NCI-H1436 treated with DMSO at 0.1 percent for 48 hours (cell line): ENCODE measurements at regions not wholly inside any gene's neighbourhood (a gene's known extent, or its start where the extent isn't known, plus 50 kb on each side); places are given as distances from the start of the nearest gene placed in this dataset.

Experiments used
- DNase-seq: peaks from one replicate; lab custom pipeline; 2025; lab: John Stamatoyannopoulos, UW

DNA sequence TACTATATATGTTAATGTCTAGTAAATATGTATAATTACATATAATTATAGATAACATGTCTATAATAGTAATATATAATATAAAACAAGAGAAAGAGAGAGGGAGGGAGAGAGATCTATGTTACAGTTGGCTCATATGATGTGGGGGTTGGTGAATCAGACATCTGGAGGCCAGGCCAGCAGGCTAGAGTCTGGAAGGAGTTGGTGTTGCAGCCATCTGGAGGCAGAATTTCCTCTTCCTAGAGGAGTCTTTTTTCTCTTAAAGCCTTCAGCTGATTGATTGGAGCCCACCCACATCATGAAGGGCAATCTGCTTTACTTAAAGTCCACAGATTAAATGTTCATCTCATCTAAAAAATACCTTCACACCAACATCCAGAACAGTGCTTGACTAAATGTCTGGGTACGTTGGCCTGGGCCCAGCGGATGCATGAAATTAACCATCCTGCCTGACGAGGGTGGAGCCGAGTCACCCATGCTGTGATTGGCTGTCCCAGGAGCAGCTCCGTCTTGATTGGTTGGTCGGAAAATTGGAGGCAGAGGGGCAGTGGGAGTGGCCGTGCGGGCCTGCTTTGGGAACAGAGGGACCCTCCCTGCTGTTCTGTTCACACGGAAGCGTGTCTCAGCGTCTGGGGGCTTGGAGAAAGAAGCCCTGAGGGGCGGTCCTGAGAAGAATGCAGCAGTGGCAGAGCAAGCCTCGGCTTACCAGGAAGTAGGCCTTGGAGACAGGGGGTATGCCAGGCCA, 392.4 kb downstream of the QKI start:
- no peak for DNase-seq

- no peak for DNase-seq
Observed at GRCh38 chr6:163804991-163805390, 390.5 kb downstream of the QKI start.

DNA sequence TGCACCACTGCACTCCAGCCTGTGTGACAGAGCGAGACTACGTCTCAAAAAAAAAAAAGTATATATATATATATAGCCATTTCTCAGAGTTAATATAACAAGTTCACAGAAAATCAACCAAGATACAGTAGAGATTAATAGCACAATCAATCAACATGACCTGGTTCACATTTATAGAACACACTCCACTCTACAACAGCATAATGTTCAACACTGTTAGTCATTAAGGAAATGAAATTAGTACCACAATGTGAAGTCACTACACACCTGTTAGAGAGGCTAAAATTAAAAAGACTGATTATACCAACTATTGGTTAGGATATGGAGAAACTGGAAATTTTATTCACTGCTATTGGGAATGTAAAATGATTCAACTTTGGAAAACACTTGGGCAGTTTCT, 387.7 kb downstream of the QKI start:
- DNase-seq, result no peak

DNA sequence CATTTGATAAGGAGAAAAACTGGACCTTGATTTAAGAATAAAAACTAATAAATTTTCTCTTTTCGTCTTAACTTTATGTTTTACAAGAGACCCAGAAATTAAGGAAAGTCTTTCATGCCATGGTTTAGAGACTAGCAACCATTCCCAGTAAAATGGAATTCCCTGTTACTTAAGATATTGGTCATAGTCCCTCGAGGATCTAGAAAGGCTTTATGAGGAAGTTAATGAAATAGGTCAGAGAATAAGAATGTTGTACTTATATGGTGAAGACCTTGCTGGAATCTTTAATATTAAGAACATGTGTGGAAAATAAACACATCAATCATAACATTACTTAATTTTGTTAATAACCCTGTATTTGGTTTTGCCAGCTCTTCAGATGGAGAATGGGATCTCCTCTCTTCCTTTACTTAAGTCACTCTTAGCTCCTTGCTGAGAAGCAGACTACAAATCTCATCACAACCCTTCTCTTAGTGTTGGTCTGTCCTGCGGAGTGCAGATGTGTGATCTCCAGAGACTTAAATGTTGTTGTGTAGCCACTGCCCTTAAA, 382.9 kb downstream of the QKI start:
- DNase-seq, result no peak

- no peak for DNase-seq
Observed at GRCh38 chr6:163793011-163793983, 378.8 kb downstream of the QKI start.

DNA sequence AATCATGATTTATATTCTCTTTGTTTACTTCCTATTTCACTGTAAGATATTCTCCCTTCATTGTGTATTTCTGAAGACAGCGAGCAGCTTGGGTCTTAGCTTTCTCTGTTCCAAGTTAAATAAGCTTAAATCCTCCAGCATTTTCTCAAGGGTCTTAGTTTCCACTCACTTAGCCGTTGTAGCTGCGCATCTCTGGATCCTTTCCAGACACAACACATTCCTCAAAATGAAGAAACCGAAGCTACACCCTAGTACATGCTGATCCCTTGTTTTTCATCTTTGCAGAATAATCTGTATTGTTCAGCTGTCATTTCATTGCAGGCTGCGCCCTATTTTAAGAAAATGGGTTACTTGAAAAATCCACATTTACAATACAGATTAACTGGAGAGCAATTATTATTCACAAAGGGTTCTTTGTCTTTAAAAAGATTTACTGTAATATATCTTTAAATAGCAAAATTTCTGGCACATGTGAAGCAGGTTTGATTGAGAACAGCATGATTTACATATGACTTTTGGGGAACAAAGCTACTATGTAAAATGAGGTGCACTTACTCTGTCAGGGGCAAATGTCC, 375.8 kb downstream of the QKI start:
- DNase-seq, result no peak

DNA sequence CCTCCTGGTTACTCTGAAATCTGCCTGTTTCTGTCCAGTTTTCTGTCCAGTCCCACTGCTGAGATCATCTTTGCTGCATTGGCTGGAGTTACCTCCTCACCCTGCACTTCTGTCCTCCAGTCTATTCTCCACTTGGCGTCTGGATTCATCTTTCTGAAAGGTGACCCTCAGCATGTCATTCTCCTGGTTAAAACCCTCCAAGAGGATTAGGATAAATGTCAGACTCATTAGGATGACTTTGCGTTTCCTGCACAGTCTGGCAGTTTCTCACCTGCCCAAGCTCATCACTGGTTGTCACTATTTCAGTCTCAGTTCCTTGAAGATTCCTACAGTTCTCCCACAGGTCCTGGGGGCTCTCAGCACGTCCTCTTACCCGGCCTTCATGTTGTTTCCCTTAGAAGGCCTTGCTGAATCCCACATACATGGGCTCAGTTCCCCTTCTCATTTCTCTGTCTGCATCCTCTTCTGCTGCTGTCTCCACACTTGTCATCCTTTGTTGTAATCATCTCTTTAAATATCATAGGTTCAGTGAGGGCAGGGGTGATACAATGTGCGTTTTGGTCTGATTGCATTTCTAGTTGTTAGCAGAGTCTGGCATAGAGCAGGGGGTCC, 374.8 kb downstream of the QKI start:
- no peak for DNase-seq

GRCh38 chr6:163786995-163787671, 372.6 kb downstream of the QKI start:
- no peak for DNase-seq

- DNase-seq, result no peak
Observed at GRCh38 chr6:163782436-163783003, 368.0 kb downstream of the QKI start.

DNA sequence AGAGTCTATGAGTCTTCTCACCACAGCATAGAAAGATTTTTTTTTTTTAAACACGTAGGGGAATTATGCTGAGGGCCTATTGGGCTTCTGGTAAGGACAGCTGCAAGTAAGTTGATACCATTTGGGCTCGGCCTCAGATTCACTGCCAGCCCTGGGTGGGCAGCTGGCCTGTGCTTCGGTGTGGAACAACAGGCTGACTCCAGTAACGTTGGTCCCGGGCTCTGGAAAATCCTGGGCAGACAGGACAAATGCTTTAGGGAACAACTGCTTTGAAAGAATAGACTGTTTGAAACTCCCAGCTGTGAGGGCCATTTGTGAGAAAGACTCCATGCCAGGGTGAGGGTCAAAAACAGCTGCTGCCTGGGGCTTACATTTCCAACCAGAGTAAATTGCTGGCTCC, 366.5 kb downstream of the QKI start:
- no peak for DNase-seq

DNA sequence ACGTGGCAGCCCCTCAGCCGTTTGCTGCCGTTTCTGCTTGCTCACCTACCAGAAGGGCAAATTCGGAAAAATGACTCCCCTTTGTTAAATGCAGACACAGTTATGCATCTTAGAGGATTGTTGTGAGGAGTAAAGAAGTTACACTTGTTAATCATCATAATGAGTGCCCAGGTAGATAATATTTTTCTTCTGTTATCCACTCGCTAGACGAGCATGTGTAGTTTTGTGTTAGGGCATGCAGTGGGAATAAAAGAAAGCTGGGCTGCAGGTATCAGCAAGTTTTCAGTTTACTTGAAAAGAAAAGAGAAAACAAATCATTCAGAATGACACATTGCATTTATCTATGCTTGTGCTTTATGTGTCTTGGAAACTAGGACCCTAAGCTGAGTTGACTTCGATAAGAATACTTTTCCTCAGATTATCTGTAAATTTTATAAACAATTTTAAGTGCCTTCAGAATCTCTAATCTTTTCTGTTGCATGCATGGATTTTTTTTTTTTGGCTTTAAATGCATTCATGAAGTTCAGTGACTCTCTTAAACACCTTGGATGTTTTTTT, 365.3 kb downstream of the QKI start:
- DNase-seq, result no peak

DNA sequence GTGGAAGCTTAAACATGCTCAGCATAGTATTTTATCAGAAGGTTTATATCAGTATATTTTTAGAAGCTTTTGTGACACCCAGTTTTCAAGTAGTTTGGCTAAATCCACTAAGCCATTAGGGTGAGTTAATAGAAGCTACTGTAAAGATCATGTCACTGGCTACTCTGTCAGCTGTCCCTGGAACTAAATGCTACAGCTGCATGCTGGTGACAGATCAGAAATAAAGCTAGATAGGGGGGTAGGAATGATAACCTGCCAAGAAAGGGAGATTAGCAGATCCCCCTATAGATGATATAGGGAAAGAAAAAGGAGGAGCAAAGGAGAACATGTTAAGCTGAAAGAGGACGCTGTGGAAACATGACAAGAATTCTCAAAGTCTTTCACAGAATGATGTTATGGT, 363.2 kb downstream of the QKI start:
- no peak for DNase-seq

DNA sequence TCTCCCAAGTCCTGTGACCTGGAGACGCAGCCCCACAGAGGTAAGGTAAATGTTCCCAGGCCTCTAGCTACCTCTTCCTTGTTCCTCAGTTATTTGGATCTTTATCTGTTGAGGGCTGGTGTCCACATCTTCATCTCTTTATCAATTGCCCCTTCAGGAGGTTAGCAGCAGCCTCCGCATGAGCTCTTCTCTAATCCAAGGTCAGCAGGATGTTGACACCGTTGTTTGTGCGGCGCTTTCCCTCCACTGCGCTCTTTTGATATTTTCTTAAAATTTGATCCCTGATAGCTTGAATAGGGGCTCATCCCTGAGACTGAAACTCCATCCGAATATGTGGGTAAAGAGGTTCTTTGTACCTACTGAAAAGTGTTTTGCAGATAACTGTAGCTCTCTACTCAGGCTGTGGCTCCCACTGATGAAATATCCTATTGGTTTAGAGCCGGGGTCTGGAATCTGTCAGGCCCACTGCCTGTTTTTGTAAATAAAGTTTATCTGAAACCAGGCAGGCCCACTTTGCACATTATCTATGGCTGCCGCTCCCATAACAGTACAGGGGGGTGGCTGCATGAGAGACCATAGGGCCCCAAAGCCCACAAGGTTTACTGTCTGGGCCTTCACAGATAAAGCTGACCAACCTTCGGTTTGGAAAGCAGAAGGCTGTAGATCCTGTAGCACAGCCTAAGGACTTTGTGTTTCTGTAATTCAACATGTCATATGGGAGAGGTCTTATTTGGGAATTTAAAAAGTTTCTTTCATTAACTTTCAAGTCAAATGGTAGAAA, 362.6 kb downstream of the QKI start:
- no peak for DNase-seq

DNA sequence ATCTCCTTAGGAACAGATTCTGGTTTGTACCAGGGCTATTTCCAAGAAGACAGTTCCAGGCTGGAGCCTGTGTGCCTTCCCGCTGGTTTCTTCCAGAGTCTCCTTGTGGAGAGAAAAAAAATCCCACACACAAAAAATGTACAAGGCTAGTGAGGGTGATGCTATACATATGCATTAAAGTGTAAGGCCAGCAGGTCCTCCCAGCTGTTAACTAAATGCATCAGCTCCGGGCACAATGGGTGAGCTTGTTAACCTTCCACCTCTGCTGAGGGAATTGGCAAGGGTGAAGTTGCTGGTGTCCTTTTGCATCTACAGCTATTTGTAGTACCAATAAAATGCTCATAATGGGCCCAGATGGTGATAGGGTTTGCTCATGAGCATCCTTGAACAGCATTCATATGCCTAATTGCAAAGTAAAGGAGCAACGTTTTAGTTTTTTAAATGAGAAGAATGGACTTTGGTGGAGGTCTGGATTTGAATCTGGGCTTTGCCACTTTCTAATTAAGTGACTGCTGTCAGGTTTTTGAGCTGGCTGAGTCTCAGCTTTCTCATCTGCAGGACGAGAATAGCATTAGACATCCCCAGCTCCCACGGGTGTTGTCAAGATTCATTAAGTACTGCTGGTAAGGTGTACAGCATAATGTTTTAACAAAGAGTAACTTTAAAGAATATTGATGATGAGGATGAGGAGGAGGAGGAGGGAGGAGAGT, 361.8 kb downstream of the QKI start:
- no peak for DNase-seq

DNA sequence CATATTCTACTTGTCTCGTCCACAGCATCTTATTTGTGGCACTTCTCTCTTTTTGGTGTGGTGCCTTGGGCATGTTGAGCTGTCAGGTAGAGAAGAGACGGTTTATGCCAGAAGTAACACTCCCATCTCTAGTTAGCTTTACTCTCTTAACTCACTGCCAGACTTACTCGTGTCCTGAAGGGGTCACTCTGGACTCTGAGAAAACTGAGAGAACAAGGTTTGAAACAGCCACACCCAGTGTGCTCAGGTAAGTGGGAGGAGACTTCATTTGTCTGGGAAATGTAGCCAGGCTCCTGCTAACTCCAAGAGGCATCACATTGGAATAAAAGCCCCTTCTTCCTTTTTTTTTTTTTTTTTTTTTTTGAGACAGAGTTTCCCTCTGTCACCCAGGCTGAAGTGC, 360.8 kb downstream of the QKI start:
- no peak for DNase-seq

DNA sequence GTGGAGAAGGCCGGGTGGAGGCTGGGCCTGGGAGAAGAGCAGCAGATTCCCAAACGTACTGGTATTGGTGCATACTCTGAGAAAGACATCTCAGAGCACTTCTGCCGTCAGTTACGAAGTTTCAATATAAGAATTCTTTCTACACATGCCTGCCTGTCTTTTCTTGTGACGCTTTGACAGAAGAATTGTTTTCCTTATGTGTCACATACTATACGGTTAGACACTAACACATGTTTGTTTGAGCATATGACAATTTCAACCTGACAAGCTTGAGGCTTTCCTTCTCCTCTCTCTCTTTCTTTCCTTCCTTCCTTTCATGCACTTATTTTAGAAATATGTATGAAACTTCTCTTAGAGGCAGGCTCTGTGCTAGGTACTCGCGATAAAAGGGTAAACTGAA, 360.0 kb downstream of the QKI start:
- no peak for DNase-seq

- no peak for DNase-seq
Observed at GRCh38 chr6:163773646-163774045, 359.1 kb downstream of the QKI start.

- no peak for DNase-seq
Observed at GRCh38 chr6:163772701-163773100, 358.2 kb downstream of the QKI start.

- no peak for DNase-seq
Observed at GRCh38 chr6:163771180-163771579, 356.7 kb downstream of the QKI start.
